Gastrocnemius medialis (tissue), 4 donors: ENCODE measurements at regions not wholly inside any gene's neighbourhood (a gene's known extent, or its start where the extent isn't known, plus 50 kb on each side); places are given as distances from the start of the nearest gene placed in this dataset.

ENCODE experiments used
- ATAC-seq, 2 donors: fragments of 150-250 bp; one replicate each; pipeline ENCODE4 v1.9.1; 2016
- DNase-seq, 2 donors: peaks; one replicate each; pipeline ENCODE4 v3.0.0-alpha.2; 2019
- H3K27ac ChIP-seq, 4 donors: fragments of 200-600 bp; sonication (generic); 1 replicate in 1 of 4; 2 replicates in 3 of 4; pipeline ENCODE4 v1.5.1; 2016 to 2018; ENCODE audit warnings: mild to moderate bottlenecking in 2 of 4, moderate library complexity in 1 of 4
- H3K27me3 ChIP-seq, 3 donors: fragments of 200-600 bp; sonication (generic) in 2 of 3; 1 replicate in 1 of 3; 2 replicates in 2 of 3; pipeline versions ENCODE4 v1.5.1 to v1.6.0; 2016 to 2019; ENCODE audit warnings: mild to moderate bottlenecking in 1 of 3, moderate library complexity in 1 of 3
- H3K36me3 ChIP-seq, 2 donors: fragments of 200-600 bp; sonication (generic) in 1 of 2; one replicate each; pipeline ENCODE4 v1.5.1; 2017 to 2018
- H3K4me1 ChIP-seq, 2 donors: fragments of 200-600 bp; sonication (generic) in 1 of 2; one replicate each; pipeline ENCODE4 v1.5.1; 2016 to 2017; ENCODE audit warnings: mild to moderate bottlenecking in 2 of 2
- H3K4me3 ChIP-seq, 4 donors: fragments of 200-600 bp; sonication (generic) in 3 of 4; 1 replicate in 1 of 4; 2 replicates in 3 of 4; pipeline ENCODE4 v1.5.1; 2016 to 2019; ENCODE audit warnings: mild to moderate bottlenecking in 2 of 4
- H3K9me3 ChIP-seq, 3 donors: fragments of 200-600 bp; sonication (generic) in 2 of 3; 1 replicate in 1 of 3; 2 replicates in 2 of 3; pipeline ENCODE4 v1.5.1; 2016 to 2019
- CTCF ChIP-seq, 5 experiments: fragments of 450-650 bp in 3 of 5; fragments of 200-600 bp in 2 of 5; sonication (generic) in 2 of 5; IDR thresholded peaks in 4 of 5; conservative IDR thresholded peaks in 1 of 5; 1 replicate in 4 of 5; 2 replicates in 1 of 5; pipeline ENCODE4 v1.5.1; 2016 to 2019; ENCODE audit warnings: antibody characterized with exemption in 5 of 5, mild to moderate bottlenecking in 3 of 5, moderate library complexity in 3 of 5
- POLR2A ChIP-seq, 2 donors: fragments of 450-650 bp; IDR thresholded peaks; one replicate each; pipeline ENCODE4 v1.6.1; 2017; ENCODE audit warnings: antibody characterized with exemption in 2 of 2, mild to moderate bottlenecking in 2 of 2, moderate library complexity in 2 of 2
- in situ Hi-C, 4 donors: fragments of 200-750 bp; cut with MboI; loops; one replicate each; pipeline versions ENCODE4 v1.15.0 to v1.8.0; 2017; ENCODE audit warnings: low sequenced_read_pairs in 4 of 4
- intact Hi-C: fragments of 100-400 bp; cut with DNase I; formaldehyde crosslinking; loops from one replicate; pipeline ENCODE4 v1.15.1; 2023; ENCODE audit warnings: low total_unique reads

DNA sequence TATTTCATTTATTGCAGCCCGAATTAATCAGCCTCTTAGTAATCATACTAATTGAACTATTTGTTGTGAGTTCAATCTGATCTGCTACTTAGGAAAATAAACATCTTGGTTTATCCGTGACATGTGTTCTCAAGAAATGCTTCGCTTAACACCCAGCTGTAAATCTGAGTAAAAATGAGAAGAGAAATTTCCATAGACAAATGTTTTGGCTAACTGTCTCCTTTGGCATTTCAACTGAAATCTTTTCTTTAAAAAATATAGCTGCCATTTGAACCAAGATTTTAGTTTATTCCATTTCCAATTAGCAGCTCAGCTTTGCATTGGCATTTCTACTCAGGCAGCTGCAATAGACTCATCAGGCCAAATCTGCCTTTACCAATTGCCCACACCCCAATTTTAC is 180.5 kb upstream of the PTER start:
- Histone ChIP-seq H3K36me3 (no peaks in the 10 kb centered on the region), H3K4me3 (no peak overlapping the region), H3K27me3 (no peaks in the 10 kb centered on the region), H3K27ac (no peak overlapping the region), H3K4me1 (no peaks in the 10 kb centered on the region), H3K9me3 (no peaks in the 10 kb centered on the region)
- DNase-seq: no peak
- in situ Hi-C loops (no loop called here), intact Hi-C loops (no loop called here)
- no peak for ATAC-seq
- no peak for TF ChIP-seq POLR2A (IDR thresholded peaks at IDR 0.05)
- no peak for TF ChIP-seq CTCF (IDR thresholded peaks at IDR 0.05 in 4 of 5, conservative IDR thresholded peaks at IDR 0.05 in 1 of 5)

GRCh38 chr10:16258291-16259040 is 178.3 kb upstream of the PTER start:
- Histone ChIP-seq H3K9me3 (no peaks in the 10 kb centered on the region), H3K36me3 (no peaks in the 10 kb centered on the region), H3K27ac (no peak overlapping the region), H3K4me3 (no peak overlapping the region), H3K4me1 (no peaks in the 10 kb centered on the region), H3K27me3 (no peaks in the 10 kb centered on the region)
- no peak for ATAC-seq
- in situ Hi-C loops: no loop called here
- intact Hi-C loops: no loop called here
- DNase-seq: no peak
- TF ChIP-seq POLR2A (IDR thresholded peaks at IDR 0.05) (no peak), CTCF (IDR thresholded peaks at IDR 0.05 in 4 of 5, conservative IDR thresholded peaks at IDR 0.05 in 1 of 5) (no peak)

DNA sequence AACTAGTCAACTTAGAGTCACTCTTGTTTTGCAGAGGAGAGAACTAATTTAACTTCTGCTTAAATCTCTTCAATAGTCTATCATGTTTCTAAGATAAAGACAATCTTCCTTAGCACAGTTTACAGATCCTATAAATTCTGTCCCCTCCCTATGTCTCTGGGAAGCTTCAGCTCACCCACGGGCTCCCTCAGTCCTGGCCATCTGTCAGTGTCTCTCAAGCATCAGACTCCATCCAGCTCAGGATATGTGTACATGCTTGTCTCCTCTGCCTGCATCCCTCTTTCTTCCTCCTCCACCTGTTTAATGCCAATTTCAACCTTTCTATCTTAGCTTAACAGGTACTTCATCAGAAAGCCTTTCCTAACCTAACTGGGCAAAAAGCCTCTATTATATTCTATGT is 177.1 kb upstream of the PTER start:
- H3K9me3 ChIP-seq: no peaks in the 10 kb centered on the region
- no peak overlapping the region for H3K4me3 ChIP-seq
- intact Hi-C loops: no loop called here
- TF ChIP-seq CTCF (IDR thresholded peaks at IDR 0.05 in 4 of 5, conservative IDR thresholded peaks at IDR 0.05 in 1 of 5) (no peak), POLR2A (IDR thresholded peaks at IDR 0.05) (no peak)
- in situ Hi-C loops: no loop called here
- ATAC-seq: no peak
- H3K27ac ChIP-seq: no peak overlapping the region
- no peak for DNase-seq
- no peaks in the 10 kb centered on the region for H3K27me3 ChIP-seq
- H3K4me1 ChIP-seq: no peaks in the 10 kb centered on the region
- H3K36me3 ChIP-seq: no peaks in the 10 kb centered on the region

DNA sequence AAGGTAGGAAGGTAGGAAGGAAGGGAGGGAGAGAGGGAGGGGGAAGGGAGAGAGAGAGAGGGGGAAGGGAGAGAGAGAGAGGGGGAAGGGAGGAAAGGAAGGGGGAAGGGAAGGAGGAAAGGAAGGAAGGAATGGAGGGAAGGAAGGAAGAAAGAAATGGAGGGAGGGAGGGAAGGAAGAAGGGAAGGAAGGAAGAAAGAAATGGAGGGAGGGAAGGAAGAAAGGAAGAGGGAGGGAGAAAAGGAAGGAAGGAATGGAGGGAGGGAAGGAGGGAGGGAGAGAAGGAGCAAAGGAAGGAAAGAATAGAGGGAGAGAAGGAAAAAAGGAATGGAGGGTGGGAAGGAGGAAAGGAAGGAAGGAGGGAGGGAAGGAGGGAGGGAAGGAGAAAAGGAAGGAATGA is 176.4 kb upstream of the PTER start:
- TF ChIP-seq POLR2A (IDR thresholded peaks at IDR 0.05) (no peak), CTCF (IDR thresholded peaks at IDR 0.05 in 4 of 5, conservative IDR thresholded peaks at IDR 0.05 in 1 of 5) (no peak)

GRCh38 chr10:16271571-16271970 is 165.2 kb upstream of the PTER start:
- in situ Hi-C loops: no loop called here
- intact Hi-C loops: no loop called here
- TF ChIP-seq CTCF (IDR thresholded peaks at IDR 0.05 in 4 of 5, conservative IDR thresholded peaks at IDR 0.05 in 1 of 5) (no peak), POLR2A (IDR thresholded peaks at IDR 0.05) (no peak)
- no peaks in the 10 kb centered on the region for H3K4me1 ChIP-seq
- no peaks in the 10 kb centered on the region for H3K27me3 ChIP-seq
- no peak for ATAC-seq
- DNase-seq: no peak
- no peaks in the 10 kb centered on the region for H3K9me3 ChIP-seq
- no peak overlapping the region for H3K27ac ChIP-seq
- H3K4me3 ChIP-seq: no peak overlapping the region
- no peaks in the 10 kb centered on the region for H3K36me3 ChIP-seq

More for the DNA sequence above, 176.4 kb upstream of the PTER start:
- H3K4me3 ChIP-seq: no peak overlapping the region
- no peaks in the 10 kb centered on the region for H3K9me3 ChIP-seq
- no peak overlapping the region for H3K27ac ChIP-seq
- no peaks in the 10 kb centered on the region for H3K36me3 ChIP-seq
- H3K27me3 ChIP-seq: no peaks in the 10 kb centered on the region
- intact Hi-C loops (no loop called here), in situ Hi-C loops (no loop called here)
- DNase-seq (no peak), ATAC-seq (no peak)
- H3K4me1 ChIP-seq: no peaks in the 10 kb centered on the region
